KBM-7 (cell line): ENCODE measurements at regions not wholly inside any gene's neighbourhood (a gene's known extent, or its start where the extent isn't known, plus 50 kb on each side); places are given as distances from the start of the nearest gene placed in this dataset.
A peak's percentile ranks its signal among the peaks of the same experiment; 100 is the strongest.
"Not testable (repeated sequence)": the region's sequence is repeated elsewhere in the genome, so short reads cannot be mapped to it uniquely, and the experiment has no call there.

Source experiments
- DNase-seq: peaks from one replicate; pipeline ENCODE4 v3.0.0-alpha.2; 2015
- in situ Hi-C: fragments of 300-500 bp; cut with MboI; formaldehyde crosslinking; loops from 2 replicates; pipeline ENCODE4 v1.14.3; 2020; ENCODE audit warnings: low sequenced_read_pairs, low pct_unique_long_range_greater_than_20kb, mixed read lengths

DNA sequence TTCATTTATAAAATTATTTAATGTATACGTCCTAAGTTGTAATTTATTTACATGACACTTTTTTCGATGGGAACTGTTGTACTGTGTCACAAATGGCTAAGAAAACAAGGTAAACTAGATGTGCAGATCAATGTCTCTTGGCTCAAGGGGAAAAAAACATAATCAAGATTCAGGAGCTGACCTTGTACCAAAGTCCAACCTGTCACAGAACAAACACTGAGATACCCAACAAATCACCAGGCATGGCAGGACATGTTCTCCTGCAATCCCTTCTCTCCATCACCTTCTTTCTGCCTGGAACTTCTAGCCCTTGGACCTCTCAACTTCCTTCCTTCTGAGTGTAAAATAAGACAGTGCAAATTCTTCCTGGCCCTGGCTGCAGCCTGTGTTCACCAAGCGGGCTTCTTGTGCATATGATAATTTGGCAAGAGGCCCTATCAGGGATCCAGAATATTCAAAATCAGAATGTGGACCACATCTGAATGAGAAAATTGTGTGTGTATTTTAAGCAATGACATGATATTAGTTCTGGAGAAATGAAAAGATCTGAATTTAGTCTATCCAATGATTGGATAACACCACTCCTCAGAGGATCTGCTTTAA lies 445.9 kb downstream of the ZNF536 start:
- in situ Hi-C loops: no loop called here
- DNase-seq: no peak

DNA sequence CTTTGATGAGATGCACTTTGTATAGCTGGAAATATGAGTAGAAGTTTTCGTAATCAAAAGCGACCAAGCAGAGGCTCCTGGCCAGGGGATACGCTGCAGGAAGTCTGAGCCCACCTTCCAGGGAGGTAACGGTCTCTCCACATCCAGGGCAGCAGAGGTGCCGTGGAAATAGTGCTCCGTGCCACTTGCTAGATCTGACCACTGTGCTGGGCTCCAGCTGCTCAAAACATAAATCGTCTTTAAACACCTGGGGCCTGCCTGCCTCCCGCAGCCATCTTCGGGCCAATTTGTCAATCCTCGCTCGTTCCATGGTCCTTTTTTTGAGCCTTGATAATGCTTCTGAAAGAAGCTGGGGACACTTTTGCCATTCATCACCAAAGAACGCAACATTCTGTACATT lies 445.0 kb downstream of the ZNF536 start:
- in situ Hi-C loops: no loop called here

DNA sequence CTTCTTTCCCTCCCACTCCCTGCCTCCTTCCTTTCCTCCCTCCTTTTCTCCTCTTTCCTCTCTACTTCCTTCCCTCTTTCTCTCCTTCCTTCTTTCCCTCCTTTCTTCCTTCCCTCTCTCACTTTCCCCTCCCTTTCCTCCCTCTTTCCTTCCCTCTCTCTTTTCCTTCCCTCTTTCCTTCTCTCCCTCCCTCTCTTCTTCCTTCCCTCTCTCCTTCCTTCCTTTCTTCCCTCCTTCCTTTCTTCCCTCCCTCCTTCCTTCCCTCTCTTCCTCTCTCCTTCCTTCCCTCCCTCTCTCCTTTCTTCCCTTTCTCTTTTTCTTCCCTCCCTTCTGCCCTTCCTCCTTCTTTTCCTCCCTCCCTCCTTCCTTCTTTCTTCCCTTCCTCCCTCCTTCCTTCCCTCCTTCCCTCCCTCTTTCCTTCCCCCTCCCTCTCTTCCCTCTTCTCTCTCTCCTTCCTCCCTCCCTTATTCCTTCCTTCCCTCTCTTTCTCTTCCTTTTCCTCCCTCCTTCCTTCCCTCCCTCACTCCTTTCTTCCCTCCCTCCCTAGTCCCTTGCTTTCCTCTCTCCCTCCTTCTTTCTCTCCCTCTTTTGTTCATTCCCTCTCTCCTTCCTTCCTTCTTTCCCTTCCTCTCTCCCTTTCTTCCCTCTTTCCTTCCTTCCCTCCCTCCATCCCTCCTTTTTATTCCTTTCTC lies 443.9 kb downstream of the ZNF536 start:
- no peak for DNase-seq
- in situ Hi-C loops: no loop called here

More for the DNA sequence above, 445.0 kb downstream of the ZNF536 start:
- DNase-seq: no peak

DNA sequence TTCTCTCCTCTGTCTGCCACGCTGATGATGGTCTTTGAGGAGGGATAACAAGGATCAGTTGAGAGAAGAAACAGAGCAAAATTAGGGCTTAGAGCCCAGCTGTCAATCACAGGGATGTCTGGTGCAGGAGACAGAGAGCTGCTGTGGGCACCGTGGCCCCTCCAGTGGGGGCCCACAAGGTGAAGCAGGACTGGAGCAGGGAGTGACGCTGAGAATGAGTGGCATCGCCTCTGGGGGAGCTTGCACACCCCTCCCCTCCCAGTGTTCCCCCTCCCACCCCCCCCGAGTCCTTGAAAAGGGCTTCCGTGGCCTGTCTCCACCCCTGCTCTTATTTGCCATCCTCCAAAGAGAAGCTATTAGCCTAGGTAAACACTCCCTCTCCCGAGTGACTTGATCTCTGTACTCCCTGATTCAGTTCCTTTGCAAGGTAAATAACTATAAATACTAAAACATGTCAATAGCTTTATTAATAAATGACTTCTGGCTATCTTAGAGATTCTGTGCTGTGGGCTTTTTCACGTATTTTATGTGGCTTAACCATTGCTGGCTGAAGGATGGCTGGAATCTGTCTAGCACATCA lies 440.0 kb downstream of the ZNF536 start:
- DNase-seq: no peak
- in situ Hi-C loops: no loop called here

DNA sequence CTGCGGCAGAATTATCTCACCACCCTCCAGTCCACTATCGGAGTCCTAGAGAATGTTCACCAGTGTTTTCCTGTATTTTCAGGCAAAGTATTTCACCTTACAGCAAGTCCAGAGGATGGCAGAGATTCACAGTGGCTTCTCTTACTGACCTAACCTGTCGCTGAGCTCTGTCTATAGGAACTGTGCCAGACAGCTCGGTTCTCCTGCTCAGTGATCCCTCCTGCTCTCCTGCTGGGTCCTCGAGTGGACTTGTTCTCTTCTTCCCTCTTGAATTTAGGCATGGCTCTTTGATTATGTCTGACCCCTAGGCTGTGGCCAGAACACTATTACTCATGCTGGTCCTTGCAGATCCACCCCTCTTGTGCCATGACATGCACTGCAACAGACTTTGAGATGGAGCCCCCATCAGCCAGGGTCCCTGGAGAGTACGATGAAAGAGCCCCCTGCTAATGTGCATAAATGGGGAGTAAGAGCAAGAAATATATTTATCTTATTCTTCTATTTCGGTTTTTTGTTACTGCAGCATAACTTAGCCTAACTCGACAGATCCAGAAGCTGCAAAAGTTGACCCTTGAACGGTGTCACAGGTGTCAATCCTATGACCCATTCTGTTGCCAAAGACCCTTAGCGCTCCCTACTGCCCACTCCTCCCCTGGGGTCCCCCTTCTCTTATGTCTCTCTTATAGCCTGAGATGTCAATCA lies 439.4 kb downstream of the ZNF536 start:
- no peak for DNase-seq
- in situ Hi-C loops: no loop called here

DNA sequence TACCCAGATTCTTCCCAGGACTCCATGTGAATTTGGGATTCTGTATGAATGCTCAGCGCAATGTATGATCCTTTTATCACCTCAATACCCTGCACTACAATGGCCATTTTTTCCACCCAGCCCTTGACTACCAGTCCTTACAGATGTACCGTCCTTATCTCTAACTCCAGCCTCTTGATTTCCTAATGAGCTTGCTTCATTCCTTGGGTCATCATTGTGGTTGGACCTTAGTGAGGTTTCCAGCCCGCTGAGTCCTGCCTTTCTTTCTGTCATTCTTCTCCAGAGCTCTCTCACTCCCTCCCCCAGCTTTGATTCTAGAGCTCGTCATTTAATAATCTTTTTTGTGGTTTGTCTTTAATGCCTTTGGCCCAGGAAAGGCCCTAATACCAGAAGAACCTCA lies 438.5 kb downstream of the ZNF536 start:
- in situ Hi-C loops: no loop called here
- no peak for DNase-seq

DNA sequence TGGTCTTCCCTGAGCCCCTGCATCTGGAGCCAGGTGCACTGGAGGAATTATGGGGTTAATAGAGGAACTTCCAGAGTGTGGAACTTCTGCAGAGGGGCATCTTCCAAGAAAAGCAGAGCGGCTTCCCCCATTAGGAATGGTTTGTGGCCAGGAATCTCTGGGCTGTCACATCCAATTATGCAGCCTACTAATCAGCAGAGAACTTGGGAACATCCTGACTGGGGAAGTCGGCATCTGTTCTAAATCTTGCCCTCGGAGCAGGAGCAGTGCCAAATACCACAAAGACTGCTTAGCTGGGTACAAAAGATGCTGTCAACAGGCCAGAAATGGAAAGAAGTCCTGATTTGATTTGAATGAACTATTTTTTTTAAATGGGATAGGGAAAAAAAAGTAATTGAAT lies 435.1 kb downstream of the ZNF536 start:
- in situ Hi-C loops: no loop called here
- no peak for DNase-seq

DNA sequence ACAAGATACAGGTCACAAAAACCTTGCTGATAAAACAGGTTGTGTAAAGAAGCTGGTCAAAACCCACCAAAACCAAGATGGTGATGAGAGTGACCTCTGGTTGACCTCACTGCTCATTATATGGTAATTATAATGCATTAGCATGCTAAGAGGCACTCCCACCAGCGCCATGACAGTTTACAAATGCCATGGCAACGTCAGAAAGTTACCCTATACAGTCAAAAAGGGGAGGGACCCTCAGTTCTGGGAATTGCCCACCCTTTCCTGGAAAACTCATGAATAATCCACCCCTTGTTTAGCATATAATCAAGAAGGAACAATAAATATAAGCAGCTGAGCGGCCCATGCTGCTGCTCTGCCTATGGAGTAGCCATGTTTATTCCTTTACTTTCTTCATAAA lies 434.1 kb downstream of the ZNF536 start:
- in situ Hi-C loops: no loop called here
- no peak for DNase-seq

DNA sequence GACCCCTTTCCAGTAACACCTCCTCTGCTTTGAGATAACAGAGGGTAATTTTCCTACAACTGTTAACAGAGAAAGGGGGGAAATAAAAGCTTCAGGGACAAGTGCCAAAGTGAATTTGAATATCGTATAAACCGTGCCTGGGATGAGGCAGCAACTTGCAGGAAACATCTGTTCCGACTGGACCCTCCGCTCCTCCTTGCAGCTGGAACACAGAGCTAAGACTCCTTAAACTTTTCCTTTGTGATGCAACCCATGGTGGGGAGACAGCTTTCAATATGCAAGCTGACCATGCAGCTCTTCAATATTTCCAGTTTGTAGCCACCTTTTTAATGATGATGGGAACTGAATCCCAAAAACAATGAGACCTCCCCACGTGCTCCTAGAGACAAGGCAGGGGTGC lies 432.6 kb downstream of the ZNF536 start:
- in situ Hi-C loops: no loop called here
- no peak for DNase-seq

DNA sequence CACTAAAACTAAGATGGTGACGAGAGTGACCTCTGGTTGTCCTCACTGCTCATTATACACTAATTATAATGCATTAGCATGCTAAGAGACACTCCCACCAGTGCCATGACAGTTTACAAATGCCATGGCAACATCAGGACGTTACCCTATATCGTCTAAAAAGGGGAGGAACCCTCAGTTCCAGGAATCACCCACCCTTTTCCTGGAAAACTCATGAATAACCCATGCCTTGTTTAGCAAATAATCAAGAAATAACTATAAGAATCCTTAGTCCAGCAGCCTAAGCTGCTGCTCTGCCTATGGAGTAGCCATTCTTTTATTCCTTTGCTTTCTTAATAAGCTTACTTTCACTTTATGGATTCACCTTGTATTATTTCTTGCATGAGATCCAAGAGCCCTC lies 432.1 kb downstream of the ZNF536 start:
- DNase-seq, in situ Hi-C loops: not testable (repeated sequence)

DNA sequence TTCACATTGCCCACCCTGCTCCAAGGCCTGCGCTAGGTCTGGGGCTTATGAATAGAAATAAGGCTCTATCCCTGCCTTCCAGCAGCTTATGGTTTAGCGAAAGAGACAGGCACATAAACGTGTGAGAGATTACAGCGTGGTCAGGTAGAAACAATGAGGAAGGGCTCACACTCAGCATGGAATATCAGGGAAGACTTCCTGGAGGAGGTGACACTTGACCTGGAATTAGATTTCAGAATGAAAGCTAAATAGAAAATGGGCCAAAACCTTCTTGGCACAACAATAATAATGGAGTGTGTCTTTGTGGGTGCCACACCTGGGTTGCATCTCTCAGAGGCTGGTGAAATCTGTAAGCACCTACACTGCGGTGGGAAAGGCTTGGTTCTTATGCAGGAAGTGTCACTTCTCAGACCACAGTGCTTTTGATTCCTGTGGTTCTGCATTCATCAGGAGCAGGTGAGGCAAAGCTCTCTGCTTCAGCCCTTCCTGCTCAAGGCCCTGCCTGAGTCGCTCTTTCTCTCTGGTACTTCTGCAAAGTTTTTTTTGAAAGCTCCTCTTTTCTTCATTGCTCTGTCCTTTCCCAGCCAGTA lies 430.3 kb downstream of the ZNF536 start:
- DNase-seq: no peak
- in situ Hi-C loops: no loop called here

DNA sequence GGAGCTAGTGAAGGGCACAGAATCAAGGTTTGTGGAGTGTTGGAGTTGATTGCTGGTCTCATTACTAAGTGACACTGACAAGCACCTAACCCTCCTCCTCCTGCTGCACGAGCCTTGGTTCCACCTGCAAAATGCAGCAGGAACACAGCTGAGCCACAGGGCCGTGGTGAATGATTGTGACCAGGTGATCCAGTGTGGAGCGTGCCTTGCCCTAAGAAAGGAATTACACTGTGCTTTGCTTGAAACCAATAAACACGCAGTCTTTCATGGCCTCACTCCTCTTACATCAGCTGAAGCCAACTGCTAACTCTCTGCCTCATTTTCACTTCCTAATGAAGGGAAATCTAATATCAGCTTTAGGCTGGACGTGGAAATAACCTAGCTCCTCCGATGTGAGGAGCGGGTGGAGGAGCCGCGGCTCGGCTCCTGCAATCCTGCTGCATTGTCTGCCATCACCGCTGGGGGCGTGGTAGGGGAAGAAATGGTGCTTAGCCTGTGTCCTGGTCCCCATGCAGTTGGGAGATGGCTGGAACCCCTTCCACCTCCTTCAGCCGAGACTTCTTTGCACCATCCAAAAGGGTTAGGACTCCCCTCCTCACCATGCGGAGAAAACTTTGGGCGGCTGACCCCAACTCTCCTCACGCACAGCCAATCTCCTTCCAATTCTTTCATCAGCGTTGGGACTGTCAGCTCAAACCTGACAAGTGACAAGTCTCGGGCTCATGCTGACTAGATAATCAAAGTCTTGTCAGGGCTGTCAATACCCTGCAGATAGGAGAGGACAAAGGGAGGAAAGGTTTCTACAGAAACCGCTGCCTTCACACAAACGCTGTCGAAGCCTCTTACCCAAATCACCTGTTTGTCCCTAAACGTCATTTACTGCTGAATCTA lies 427.9 kb downstream of the ZNF536 start:
- DNase-seq: peak; percentile 33
- in situ Hi-C loops: no loop called here

DNA sequence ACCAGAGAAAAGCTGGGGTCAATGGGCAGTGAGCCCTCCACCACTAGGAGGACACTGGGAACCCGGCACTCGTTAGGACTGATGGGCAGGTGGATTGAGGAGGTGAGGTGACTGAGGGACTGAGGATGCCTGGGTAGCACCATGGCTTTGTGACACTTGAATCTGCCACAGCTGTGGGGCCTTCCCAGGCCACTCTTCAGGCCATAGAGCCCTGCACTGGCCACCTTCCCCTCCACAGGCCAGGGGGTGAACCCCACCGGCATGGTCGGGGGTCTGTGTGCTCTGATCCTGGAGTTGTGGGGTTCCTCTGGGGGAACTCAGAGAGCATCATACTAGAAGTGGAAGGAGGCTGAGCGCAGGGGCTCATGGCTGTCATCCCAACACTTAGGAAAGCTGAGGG lies 423.5 kb downstream of the ZNF536 start:
- DNase-seq: no peak
- in situ Hi-C loops: no loop called here

DNA sequence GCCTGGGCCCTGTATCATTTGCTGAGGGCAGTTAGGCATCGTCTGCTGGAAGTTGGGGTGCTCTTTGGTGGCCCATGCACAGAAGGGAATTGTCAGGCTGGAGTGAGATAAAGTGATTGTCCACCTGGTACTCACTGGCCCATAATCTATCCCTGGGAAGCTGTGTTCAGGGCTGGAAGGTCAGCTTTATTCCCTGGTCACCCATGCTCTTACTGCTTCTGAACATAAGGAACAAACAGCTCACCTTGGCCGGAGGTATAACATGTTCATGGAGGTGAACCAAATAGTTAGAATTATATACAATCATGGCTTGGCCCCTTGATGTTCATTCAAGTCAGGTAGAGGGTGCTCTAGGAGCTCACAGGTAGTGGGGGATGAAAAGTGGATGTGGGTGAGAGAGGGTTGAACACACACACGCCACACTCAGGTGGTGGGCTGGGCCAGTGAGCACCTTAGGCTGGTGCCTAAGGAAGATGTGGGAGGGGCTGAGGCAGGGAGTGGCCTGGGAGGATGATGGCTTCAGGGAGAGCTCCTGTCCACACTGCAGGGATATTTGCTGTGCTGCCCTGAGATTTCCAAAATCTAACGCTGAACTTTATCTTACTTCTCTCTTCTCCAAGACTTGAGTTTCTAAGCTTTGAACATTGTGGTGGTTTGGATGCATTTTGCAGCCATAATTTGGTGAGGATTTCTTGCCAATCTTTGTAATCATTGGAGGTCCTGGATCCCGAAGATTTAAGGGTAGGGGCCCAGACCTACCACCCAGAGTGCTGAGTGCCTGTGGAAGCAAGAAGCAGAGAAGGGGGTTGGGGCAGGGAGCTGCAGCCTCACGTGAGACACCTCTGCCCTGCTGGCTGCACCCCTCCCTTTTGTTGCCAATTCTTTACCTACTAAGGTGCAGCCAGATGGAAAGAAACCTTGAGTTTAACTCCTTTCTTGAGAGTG lies 420.6 kb downstream of the ZNF536 start:
- DNase-seq: no peak

DNA sequence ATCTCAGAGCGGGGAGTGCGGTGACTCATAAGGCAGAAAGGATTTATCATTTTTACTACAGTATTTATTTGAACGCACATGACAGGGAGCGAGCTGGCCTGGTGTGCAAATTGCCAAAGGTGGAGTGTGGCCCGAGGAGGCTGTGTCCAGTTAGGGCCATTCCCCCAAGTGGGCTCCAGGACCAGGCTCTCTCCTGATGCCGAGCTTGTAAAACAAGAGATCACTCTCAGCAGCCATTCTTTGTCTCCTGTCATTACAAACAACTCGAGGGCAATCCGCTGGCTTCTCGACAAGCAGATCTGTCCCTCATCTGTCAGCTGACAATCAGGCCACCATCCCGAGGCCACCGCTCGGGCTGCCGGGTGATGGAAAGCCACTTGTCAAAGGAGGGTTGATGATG lies 418.9 kb downstream of the ZNF536 start:
- in situ Hi-C loops: no loop called here
- DNase-seq: no peak

More for the DNA sequence above, 420.6 kb downstream of the ZNF536 start:
- in situ Hi-C loops: no loop called here

DNA sequence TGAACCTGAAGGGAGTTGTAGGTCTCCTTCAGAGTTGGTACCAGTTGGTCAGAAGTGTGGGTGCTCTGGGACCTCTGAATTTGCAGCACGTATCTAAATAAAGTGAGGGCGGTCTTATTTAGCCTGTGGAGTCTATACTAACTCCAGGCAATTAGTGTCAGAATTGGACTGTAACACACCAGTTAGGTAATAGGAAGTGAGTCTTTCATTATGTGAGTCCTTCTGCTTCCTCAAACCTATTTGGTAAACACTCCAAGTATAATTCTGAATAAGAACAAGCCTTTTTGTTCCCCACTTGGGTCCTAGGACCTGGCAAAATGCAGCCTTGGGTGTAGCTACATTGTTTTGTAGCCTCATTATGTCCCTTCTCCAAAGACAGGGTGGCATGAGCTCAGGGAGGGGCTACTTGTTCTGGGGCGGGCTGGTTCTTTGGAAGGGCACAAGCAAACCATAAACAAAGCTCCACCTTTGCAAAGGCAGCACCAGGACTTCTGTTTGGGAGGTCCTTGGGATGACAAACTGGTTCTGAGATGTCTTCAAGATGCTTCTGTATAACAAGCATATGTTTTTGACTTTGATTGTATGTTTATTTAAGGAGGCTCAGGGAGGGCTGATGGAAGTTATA lies 418.0 kb downstream of the ZNF536 start:
- DNase-seq: no peak
- in situ Hi-C loops: no loop called here

DNA sequence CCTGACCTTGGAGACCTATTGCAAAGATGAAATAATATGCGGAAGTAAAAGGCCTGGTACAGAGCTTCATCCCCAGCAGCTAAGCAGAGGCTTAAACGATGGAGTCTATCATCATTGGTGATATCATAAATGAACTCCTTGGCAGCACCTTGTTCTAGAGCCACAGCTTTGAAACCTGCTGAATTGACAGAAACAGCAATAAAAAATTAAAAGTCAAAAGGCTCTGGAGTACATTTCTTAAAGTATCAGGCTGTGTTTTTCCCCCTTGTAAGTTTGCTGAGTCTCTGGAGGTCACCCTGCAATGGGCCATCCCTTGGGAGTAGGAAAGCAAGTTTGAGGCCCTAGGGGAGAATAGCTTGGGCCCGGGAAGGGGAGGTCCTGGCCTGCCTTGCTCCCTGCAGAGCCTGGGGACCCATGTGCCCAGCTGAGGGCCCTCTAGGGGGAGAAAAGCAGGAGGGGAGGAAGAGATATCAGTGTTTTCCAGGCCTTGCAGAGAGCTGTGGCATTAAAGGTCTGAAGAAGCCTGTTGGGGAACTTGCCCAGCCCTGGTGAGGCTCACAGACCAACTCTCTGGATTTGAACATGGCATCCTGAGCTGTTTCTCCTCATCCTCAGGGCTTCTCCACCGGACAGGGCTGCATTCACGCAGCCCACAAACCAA lies 416.1 kb downstream of the ZNF536 start:
- in situ Hi-C loops: no loop called here
- DNase-seq: no peak
